ENCODE measurements at regions not wholly inside any gene's neighbourhood (a gene's known extent, or its start where the extent isn't known, plus 50 kb on each side); places are given as distances from the start of the nearest gene placed in this dataset.
A peak's percentile ranks its signal among the peaks of the same experiment; 100 is the strongest.

GRCh38 chr14:87497301-87497700 is 495.7 kb downstream of the GALC start:
- DNase-seq = no peak

DNA sequence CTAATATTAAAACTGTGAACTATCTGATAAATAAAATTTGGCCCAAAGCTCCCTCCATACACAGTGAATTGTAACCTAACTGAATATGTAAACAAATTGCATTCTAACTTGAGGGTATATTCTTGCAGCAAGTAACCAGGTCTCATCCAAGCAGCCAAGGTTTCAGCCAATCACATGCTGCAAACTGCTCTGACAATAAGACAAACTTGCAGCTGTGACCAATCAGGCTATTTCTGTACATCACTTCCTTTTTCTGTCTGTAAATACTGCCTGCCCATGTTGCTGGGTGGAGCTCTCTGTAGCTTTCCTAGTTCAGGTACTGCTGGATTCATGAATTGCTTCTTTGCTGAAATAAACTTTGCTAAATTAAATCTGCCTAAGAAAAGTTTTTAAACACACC is 499.0 kb downstream of the GALC start:
- no peak for DNase-seq

DNA sequence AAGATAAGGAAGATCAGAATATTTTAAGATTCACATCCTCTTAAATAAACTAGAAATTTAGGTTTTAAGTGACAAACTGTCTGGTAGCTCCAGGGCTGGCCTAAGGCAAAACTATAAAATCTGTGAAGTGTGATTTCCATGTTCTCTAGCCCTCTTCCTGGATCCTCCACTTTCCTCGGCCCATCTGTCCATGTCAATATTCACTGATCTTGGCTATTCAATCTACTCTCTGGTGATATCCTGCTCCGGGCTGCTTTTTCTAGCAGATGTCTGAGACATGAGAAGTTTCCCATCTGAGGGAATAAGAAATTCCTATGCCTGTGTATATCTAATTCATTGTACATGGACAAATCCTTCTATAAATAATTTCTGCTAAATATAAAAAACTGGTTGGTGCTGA is 500.4 kb downstream of the GALC start:
- no peak for DNase-seq

DNA sequence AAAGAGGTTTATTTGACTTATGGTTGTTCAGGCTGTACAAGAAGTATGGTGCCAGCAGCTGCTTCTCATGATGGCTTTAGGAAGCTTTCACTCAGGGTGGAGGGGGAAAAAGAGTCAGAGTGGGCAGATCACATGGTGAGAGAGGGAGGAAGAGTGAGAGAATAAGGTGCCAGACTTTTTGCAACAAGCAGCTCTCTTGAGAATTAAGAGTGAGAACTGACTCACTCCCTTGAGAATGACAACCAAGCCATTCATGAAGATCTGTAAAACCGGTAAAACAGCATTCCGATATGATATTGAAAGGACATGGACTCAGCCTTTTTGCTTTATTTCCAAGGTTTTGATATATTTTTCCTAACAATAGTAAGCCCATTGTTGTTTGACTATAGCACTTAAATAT is 501.2 kb downstream of the GALC start:
- DNase-seq = no peak

GRCh38 chr14:87489196-87489819 is 503.7 kb downstream of the GALC start:
- no peak for DNase-seq

DNA sequence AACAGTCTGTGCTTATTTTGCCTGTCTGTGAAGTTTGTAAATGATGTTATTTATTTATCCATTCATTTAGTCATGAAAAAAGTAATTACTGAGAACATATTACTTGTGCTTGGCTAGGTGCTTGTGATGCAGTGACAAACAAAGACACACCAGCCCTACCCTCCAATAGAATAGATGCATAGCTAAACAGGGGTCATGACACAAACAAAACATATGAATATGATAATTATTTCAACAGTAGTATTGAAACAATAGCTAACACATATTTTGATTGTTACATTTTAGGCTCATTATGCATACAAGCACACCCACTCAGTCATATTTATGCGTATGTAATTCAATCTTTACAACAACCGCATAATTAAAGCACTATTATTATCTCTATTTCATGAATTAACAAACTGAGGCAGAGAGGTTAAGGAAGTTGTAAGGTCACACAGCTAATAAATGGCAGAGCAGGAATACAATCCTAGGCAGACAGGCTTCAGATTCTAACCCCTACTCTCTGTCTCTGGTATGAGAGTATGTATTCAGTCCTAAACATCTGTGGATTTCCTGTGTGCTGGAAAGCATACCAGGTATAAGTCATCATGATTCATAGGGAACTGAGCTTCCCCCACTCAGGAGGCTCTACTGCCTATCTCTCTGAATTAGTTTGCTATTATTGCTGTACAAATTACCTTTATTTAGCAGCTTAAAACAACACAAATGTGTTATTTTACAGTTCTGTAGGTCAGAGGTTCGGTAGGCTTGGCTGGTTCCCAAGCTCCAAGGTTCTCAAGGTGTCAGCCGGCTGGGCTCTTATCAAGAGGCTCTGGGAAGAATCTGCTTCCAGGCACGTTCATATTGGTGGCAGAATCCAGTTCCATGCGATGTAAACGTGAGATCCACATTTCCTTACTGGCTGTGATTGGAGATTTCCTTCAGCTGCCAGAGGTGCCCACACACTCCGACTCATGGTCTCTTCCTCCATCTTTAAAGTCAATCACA is 509.4 kb downstream of the GALC start:
- DNase-seq = peak; percentile 74

- DNase-seq = no peak
Observed at GRCh38 chr14:87468531-87468930, 524.5 kb downstream of the GALC start.

DNA sequence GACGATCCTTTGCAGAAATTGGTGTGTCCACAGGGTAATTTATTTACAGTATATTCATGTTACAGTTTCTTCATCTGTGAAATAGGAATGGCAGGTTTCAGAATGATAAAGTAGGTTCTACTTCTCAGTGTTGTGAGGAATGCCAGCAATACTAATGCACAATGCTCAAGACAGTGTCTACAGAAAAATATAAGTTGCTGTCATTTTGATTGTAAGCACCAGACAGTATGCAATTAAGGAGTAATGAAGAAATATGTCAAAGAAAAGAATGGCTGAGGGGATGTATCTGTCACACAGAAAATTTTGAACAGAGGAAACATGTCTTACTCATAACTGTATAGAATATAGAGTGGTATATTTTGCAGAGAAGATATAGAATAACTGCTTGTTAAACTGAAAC is 525.4 kb downstream of the GALC start:
- DNase-seq = no peak

- no peak for DNase-seq
Observed at GRCh38 chr14:87465770-87466169, 527.2 kb downstream of the GALC start.

- no peak for DNase-seq
Observed at GRCh38 chr14:87461704-87462103, 531.3 kb downstream of the GALC start.

DNA sequence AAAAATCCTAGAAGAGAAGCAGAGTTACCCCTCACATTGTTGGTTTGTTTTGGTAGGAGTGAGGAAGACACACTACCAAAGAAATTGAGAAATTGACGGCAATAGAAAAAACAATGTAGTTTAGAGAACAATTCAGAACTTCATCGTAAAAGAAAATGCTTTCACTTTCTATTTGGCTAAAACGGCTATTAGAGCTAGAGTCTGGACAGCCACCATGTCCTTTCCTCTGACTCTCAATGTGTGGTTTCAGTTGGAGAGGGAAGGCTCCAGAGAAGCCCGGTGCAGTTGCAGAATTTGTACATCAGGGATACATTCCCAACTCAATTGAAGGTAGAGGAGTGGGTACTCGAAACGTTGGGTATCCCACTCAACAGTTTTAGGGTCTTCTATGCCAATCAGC is 535.3 kb downstream of the GALC start:
- no peak for DNase-seq

- DNase-seq = no peak
Observed at GRCh38 chr14:87450193-87450592, 542.8 kb downstream of the GALC start.

DNA sequence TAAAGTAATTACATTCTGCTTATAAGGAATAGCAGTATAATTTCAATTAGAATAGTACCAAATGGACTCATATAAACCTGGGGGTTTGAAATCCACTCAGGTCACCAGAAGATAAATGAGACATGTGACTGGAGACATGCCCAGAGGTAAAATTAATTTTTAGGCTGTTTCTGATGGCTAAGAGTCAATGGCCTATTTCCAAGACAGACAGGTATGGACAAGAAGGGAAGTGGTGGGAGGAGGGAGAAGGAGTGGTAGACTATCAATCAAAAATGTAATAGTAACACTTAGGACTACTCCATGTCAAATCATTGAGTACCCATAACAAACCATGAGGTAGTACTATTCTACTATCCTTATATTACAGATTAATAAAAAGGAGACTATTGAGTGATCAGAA is 544.0 kb downstream of the GALC start:
- DNase-seq = no peak

- DNase-seq = peak; percentile 9
Observed at GRCh38 chr14:87443787-87444186, 549.2 kb downstream of the GALC start.

GRCh38 chr14:87443039-87443438 is 549.9 kb downstream of the GALC start:
- no peak for DNase-seq

DNA sequence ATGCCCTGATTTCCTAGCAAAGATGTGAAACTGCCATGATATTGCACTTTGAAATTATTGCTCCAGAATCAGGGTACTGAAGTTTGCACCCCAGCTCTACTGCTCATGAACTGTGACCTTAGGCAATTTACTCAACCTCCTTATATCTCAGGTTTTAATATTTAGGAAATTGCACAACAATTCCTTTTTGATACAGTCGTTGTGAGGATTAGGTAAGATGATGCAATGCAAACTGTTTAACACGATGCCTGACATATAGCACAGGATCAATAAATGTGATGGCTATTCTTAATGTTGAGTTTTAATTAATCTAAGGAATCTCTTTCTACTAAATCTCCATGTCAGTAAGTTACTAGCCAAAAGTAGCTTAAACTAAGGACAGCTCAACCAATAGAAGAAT is 555.8 kb downstream of the GALC start:
- DNase-seq = no peak

GRCh38 chr14:87434680-87435079 is 558.3 kb downstream of the GALC start:
- no peak for DNase-seq

DNA sequence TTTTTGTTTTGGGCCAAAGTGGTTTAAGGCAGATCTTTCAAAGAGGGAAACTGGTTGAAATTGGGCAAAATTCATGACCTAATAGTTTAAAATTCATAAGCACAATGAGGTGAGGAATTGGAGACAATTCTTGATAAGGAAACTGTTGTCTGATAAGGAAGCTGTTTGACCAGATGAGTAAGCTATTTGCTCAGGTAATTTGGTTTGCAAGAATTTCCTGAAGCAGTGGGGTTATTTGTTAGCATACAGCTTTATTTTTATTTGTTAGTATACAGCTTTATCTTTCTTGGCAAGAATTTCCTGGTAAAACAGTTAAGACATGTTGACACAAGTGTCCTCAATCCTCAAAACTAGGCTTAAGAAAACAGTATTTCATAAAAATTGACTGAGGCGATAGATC is 559.0 kb downstream of the GALC start:
- DNase-seq = no peak

- no peak for DNase-seq
Observed at GRCh38 chr14:87432698-87433097, 560.3 kb downstream of the GALC start.

DNA sequence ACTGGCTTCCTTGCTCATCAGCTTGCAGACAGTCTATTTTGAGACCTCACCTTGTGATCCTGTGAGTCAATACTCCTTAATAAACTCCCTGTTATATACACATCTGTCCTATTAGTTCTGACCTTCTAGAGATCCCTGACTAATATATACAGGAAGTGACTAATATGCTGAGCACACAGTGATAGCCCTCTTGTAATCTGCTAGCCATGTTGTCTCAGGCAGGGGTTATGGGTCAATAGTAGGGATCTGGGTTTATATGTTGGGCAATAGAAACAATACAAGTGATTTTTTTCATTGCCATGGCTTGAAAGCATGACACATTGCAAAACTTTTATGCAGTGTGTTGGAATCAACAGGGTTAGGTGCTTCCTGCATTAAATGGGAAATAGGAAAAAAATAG is 562.2 kb downstream of the GALC start:
- DNase-seq = peak; percentile 39

DNA sequence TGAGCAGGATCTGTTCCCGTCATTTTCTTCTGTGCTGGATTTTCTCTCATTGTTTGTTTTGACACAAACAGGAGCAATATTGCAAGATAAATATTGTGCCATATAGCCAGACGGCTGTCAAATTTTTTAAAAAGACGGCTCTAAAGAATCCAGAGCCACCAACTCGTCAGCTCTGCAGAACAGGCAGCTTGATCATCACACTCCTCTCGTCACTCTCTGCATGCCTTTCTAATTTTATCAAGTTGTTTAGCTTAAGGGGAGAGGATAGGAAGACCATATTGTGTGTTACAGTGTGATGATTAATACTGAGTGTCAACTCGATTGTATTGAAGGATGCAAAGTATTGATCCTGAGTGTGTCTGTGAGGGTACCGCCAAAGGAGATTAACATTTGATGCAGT is 562.8 kb downstream of the GALC start:
- no peak for DNase-seq

- DNase-seq = no peak
Observed at GRCh38 chr14:87419925-87420324, 573.1 kb downstream of the GALC start.

DNA sequence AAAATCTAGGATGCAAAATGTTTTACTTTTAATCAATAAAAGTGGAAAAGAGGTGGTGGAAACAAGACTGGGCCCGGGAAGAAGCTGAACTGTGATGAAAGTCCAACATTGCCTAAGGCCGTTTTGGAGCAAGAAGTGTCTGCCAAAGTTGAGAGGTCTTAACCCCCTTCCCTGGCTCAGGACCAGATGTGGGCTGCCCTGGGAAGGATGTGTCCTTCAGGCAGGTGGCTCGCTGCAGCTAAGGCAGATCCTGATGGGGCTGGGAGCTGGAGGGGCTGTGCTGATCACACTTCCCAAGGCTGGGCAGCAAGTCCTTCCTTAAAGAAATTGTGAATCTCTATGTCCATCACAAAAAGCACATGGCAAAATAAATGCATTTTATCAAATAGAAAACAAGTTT is 581.6 kb downstream of the GALC start:
- no peak for DNase-seq

- DNase-seq = peak; percentile 28
Observed at GRCh38 chr14:87409393-87409792, 583.6 kb downstream of the GALC start.
